GM13976 (cell line): ENCODE measurements at regions not wholly inside any gene's neighbourhood (a gene's known extent, or its start where the extent isn't known, plus 50 kb on each side); places are given as distances from the start of the nearest gene placed in this dataset.

ENCODE experiments used
- DNase-seq: peaks from one replicate; pipeline ENCODE4 v3.0.0; 2012; ENCODE audit warnings: low spot score
- in situ Hi-C: fragments of 300-500 bp; cut with MboI; formaldehyde crosslinking; loops from one replicate; pipeline ENCODE4 v1.12.0; 2022; ENCODE audit warnings: low sequenced_read_pairs, mixed read lengths, inconsistent platforms; ENCODE audit not compliant: unreplicated experiment
- TF ChIP-seq, protein P1 (sequence below): IDR thresholded peaks from 2 replicates; pipeline ENCODE4 v1.5.1; 2012; ENCODE audit warnings: borderline replicate concordance, mild to moderate bottlenecking; ENCODE audit not compliant: insufficient read depth; ENCODE audit errors: extremely low read depth, missing control alignments, control extremely low read depth

DNA sequence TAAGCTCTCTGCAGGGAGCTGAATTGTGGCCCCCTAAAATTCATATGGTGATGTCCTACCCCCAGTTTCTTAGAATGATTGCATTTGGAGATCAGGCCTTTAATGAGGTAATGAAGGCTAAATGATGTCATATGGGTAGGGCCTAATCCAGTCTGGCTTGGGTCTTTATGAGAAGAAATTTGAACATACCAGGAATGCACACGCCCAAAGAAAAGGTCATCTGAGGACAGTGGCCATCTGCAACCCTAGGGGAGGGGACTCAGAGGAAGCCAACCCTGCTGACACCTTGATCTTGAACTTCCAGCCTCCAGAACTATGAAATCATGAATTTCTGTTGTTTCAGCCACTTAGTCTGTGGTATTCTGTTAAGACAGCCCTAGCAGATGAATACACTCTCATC is 426.7 kb downstream of the EPHA4 start:
- no peak for DNase-seq
- in situ Hi-C loops = no loop called here
- TF ChIP-seq, protein P1, sequence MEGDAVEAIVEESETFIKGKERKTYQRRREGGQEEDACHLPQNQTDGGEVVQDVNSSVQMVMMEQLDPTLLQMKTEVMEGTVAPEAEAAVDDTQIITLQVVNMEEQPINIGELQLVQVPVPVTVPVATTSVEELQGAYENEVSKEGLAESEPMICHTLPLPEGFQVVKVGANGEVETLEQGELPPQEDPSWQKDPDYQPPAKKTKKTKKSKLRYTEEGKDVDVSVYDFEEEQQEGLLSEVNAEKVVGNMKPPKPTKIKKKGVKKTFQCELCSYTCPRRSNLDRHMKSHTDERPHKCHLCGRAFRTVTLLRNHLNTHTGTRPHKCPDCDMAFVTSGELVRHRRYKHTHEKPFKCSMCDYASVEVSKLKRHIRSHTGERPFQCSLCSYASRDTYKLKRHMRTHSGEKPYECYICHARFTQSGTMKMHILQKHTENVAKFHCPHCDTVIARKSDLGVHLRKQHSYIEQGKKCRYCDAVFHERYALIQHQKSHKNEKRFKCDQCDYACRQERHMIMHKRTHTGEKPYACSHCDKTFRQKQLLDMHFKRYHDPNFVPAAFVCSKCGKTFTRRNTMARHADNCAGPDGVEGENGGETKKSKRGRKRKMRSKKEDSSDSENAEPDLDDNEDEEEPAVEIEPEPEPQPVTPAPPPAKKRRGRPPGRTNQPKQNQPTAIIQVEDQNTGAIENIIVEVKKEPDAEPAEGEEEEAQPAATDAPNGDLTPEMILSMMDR = no peak

DNA sequence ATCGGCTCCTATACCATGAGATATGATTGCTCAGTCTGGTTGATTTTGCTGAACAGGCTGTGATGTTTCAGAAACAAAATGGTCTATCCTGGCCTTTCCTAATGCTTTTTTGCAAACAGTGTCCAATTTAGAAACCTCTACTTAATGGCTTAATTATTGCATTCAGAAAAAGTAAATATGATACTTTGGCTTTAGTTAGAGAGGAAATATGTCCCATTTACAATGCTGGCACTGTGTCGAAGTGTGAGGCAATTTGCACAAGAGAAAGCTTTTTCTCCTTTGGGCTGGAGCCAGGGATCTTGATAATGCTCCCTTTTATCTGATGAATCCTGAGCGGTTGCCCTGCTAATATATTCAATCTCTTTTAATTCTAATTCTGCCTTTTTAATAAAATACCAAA is 418.9 kb downstream of the EPHA4 start:
- DNase-seq = no peak
- TF ChIP-seq, protein P1 = no peak
- in situ Hi-C loops = no loop called here

DNA sequence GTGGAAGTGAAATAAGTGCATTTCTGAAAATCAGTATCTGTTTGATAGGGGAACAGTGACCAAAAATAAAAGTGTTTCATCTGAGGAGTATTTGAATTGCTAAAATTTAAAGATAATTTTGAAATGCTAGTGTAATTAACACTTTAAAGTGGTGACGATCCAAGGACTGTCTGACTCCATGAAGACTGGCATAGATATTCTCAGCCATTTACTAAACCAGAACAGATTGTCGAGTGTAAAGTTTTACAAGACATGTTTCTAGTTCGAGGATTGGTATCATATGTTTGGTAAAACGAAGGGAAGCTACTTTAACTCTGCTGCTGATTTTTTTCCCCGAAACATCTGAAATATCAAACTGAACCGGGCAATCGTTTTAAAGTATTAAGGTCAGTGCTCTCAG is 417.9 kb downstream of the EPHA4 start:
- TF ChIP-seq, protein P1 = no peak
- in situ Hi-C loops = no loop called here
- no peak for DNase-seq

DNA sequence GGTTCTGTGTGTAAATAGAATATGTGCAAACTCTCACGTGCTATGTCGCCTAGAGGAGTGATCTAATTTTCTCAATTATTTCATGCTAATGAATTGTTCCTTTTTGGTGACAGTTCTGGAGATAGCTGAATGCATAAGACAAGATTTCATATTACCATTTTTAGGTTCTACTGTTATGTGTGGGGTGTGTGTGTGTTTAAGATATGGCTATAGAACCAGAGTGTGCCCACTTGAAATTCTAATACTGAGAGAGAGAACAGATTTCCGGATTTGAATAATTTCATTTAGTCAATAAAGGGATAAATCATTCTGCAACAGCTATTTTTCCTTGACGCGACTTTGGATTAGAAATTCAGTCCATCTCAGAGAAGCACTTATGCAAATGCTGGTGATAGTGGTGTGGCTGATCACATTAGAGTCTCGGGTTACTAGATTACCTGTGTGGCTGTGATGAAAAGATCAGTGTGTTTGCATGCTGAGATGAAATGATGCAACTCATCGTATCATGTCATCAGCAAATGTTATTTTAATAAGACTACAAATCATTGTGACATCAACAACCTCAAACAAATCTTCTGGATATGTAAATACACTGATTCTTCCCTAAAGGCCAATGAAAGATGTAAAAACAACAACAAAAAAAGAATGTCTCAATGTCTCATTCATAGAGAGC is 415.9 kb downstream of the EPHA4 start:
- in situ Hi-C loops = no loop called here
- TF ChIP-seq, protein P1 = no peak

DNA sequence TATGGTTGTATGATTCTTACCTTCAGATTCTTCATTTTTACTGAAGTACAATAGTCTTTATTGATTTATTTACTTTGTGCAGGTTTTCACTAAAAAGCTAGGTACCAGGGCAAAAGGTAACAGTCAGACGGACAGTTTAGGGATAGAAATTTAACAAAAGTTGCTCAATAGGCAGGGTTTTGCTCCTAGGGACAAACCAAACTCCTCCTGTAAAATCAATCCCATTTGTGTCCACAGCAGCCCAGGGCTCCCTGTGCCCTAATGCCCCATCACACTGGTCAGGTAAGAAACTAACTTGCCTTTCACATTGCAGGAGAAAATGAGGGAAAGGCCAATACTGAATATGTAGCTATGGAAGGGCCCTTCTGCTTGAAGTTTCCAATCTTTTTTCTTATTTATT is 410.9 kb downstream of the EPHA4 start:
- DNase-seq = no peak
- in situ Hi-C loops = no loop called here
- TF ChIP-seq, protein P1 = no peak

More for the DNA sequence above, 415.9 kb downstream of the EPHA4 start:
- DNase-seq = no peak

DNA sequence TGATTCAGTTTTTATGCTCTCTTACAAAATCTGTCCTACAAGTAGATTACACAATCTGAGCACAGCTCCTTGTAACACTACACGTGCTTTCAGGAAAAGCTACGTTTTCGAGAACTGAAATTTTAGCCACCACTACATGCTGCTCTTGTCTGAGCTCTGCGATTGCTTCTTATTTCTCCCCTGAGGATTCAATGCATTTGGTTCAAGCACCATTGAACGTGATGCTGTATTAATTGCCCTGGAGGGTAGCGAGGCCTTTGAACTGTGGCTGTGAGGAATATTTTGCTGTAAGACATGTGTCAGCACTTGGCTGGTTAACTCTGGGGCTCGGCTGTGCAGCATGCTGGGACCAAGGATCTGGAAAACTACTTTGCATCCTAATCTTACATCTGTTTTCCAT is 405.8 kb downstream of the EPHA4 start:
- TF ChIP-seq, protein P1 = no peak
- DNase-seq = no peak
- in situ Hi-C loops = no loop called here
